ENCODE measurements at regions not wholly inside any gene's neighbourhood (a gene's known extent, or its start where the extent isn't known, plus 50 kb on each side); places are given as distances from the start of the nearest gene placed in this dataset.
"Not testable (repeated sequence)": the region's sequence is repeated elsewhere in the genome, so short reads cannot be mapped to it uniquely, and the experiment has no call there.

- Mint-ChIP-seq H3K4me3 (no peak overlapping the region), H3K4me1 (no peaks in the 10 kb centered on the region), H3K9me3 (peaks cover 20% of the 10 kb centered on the region), H3K36me3 (no peaks in the 10 kb centered on the region), H3K27me3 (no peaks in the 10 kb centered on the region), H3K27ac (no peak overlapping the region)
Observed at GRCh38 chr11:29061452-29061851, 953.3 kb downstream of the METTL15 start.

DNA sequence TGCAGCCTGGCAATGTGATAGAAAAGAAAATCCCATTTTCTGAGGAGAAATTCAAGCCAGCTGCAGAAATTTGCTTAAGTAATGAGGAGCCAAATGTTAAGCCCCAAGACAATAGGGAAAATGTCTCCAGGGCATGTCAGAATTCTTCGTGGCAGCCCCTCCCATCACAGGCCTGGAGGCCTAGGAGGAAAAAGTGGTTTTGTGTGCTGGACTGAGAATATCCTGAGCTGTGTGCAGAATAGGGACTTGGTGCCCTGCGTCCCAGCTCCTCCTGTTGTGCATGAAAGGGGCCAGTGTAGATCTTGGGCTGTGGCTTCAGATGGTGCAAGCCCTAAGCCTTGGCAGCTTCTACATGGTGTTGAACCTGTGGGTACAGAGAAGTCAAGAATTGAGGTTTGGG lies 948.3 kb downstream of the METTL15 start:
- not testable (repeated sequence) for H3K27me3 Mint-ChIP-seq, H3K4me1 Mint-ChIP-seq, H3K36me3 Mint-ChIP-seq, H3K4me3 Mint-ChIP-seq, H3K27ac Mint-ChIP-seq
- H3K9me3 Mint-ChIP-seq: peaks cover 23% of the 10 kb centered on the region

GRCh38 chr11:29051935-29052334 lies 943.7 kb downstream of the METTL15 start:
- no peak overlapping the region for H3K4me3 Mint-ChIP-seq
- peaks cover 8% of the 10 kb centered on the region for H3K9me3 Mint-ChIP-seq
- no peaks in the 10 kb centered on the region for H3K27me3 Mint-ChIP-seq
- H3K27ac Mint-ChIP-seq: no peak overlapping the region
- H3K36me3 Mint-ChIP-seq: no peaks in the 10 kb centered on the region
- H3K4me1 Mint-ChIP-seq: no peaks in the 10 kb centered on the region

- not testable (repeated sequence) for H3K4me3 Mint-ChIP-seq, H3K4me1 Mint-ChIP-seq, H3K27ac Mint-ChIP-seq, H3K9me3 Mint-ChIP-seq, H3K36me3 Mint-ChIP-seq, H3K27me3 Mint-ChIP-seq
Observed at GRCh38 chr11:29050962-29051361, 942.8 kb downstream of the METTL15 start.

DNA sequence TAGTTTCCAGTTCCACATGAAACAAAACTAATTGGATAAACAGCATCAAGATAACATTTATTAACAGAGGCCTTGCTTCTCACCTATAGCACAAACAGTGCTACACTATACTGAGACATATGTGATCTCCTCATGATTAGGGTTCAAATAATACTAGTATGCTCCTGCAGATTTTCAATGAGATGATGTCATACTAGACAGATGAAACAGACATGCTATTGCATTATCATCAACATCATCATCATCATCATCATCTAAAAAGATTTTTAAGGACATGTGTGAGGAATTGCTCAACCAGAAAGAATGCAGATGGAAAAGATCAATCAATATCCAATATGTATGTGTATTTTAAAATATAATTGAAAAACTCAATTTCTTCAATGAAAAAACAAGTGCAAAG lies 932.3 kb downstream of the METTL15 start:
- H3K4me1 Mint-ChIP-seq: no peaks in the 10 kb centered on the region
- H3K4me3 Mint-ChIP-seq: no peak overlapping the region
- H3K27ac Mint-ChIP-seq: no peak overlapping the region
- no peaks in the 10 kb centered on the region for H3K36me3 Mint-ChIP-seq
- peaks cover 6% of the 10 kb centered on the region for H3K9me3 Mint-ChIP-seq
- no peaks in the 10 kb centered on the region for H3K27me3 Mint-ChIP-seq

DNA sequence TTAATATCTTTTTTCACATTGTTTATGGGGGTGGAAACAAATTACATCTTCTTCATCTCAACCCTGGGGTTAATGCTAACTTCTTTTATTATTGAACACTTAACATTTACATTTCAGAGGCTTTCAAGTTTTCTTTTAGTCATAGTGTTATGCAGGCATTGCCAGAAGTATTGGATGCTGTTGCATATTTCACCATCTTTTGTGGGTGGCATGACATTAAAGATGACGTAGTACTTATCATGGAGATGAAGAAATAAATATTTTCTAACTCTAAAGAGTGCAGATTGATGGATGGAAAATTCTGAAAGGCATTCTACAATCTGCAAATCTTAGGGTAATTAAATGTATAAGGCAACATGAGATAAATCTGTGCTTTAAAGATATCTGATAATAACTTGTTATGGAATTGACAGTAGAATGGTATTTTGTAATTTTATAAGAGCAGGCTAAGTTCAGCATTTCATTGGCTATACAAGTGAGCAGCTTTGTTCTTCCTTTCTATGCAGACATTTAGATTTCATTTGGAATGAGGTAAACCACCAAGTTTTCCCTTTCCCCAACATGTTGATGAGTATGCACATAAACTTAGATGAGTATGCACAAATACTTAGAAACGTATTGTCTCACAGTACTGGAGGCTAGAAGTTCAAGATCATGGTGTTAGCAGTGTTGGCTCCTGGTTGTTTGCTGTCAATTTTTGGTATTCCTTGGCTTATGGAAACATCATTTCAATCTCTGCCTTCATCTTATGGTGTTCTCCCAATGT lies 924.4 kb downstream of the METTL15 start:
- H3K27ac Mint-ChIP-seq: no peak overlapping the region
- H3K4me3 Mint-ChIP-seq: no peak overlapping the region
- no peaks in the 10 kb centered on the region for H3K4me1 Mint-ChIP-seq
- H3K27me3 Mint-ChIP-seq: no peaks in the 10 kb centered on the region
- no peaks in the 10 kb centered on the region for H3K36me3 Mint-ChIP-seq
- peaks cover 5% of the 10 kb centered on the region for H3K9me3 Mint-ChIP-seq

GRCh38 chr11:29029452-29029851 lies 921.3 kb downstream of the METTL15 start:
- no peaks in the 10 kb centered on the region for H3K4me1 Mint-ChIP-seq
- no peak overlapping the region for H3K4me3 Mint-ChIP-seq
- no peaks in the 10 kb centered on the region for H3K36me3 Mint-ChIP-seq
- H3K9me3 Mint-ChIP-seq: peaks cover 10% of the 10 kb centered on the region
- no peaks in the 10 kb centered on the region for H3K27me3 Mint-ChIP-seq
- H3K27ac Mint-ChIP-seq: no peak overlapping the region

DNA sequence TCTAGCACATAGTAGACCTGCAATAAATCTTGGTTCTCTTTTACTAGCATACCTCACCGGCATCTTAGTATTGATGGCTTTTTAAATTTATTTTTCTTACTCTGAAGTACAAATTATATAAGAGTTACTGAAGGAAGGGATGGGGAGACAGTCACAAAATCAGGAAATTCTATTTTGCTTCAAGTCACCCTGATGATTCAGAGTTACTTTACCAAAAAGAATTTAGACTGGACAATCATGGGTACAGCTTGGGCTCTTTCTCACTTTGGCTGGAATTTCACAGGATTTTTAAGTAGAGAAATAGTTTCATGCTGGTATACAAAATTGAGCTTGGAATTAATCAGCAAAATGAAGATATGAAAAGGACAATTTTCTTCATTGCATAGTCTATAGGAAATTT lies 919.2 kb downstream of the METTL15 start:
- H3K36me3 Mint-ChIP-seq: no peaks in the 10 kb centered on the region
- H3K27ac Mint-ChIP-seq: no peak overlapping the region
- H3K27me3 Mint-ChIP-seq: no peaks in the 10 kb centered on the region
- H3K9me3 Mint-ChIP-seq: peaks cover 10% of the 10 kb centered on the region
- H3K4me1 Mint-ChIP-seq: no peaks in the 10 kb centered on the region
- H3K4me3 Mint-ChIP-seq: no peak overlapping the region

DNA sequence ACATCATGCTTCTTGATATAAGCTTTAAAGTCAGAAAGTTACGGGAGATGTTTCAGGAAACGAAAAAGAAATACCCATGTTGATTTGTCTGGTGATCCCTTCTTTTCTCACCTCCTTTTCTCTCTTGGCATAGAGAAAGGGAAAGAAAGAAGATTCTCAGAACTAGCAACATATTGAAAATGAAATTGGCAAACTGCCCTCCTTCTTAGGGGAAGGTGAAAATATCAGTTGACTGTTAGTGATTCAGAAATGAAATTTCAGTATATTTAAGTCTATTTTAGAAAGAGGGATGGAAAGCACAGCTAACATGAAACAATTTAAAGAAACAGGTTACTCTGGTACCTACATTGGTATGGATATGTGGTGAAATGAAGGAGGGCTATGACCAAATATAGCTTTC lies 918.1 kb downstream of the METTL15 start:
- no peaks in the 10 kb centered on the region for H3K27me3 Mint-ChIP-seq
- no peak overlapping the region for H3K27ac Mint-ChIP-seq
- peaks cover 16% of the 10 kb centered on the region for H3K9me3 Mint-ChIP-seq

GRCh38 chr11:29025001-29025400 lies 916.8 kb downstream of the METTL15 start:
- Mint-ChIP-seq H3K27me3 (no peaks in the 10 kb centered on the region), H3K4me3 (no peak overlapping the region), H3K36me3 (no peaks in the 10 kb centered on the region), H3K4me1 (no peaks in the 10 kb centered on the region), H3K27ac (no peak overlapping the region), H3K9me3 (peaks cover 10% of the 10 kb centered on the region)

More for the DNA sequence above, 918.1 kb downstream of the METTL15 start:
- Mint-ChIP-seq H3K4me3 (no peak overlapping the region), H3K36me3 (no peaks in the 10 kb centered on the region), H3K4me1 (no peaks in the 10 kb centered on the region)

DNA sequence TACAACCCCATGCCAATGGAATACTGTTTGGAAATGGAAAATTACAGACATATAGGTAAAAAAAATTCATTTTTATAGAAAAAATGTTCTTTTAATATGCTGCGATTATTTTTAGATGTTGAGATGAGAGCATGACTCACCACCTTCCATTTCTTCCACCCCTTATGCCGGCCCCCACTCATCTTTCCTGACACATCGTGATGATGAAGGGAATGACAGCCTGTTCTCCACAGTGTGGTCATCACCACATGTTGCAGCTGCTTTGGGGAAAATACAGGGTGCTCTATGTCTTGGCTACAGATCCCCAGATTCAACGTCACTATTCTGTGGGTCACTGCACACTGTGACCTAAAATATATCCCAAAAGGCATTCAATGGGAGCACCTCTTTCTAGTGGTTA lies 916.2 kb downstream of the METTL15 start:
- Mint-ChIP-seq H3K36me3 (no peaks in the 10 kb centered on the region), H3K4me1 (no peaks in the 10 kb centered on the region), H3K4me3 (no peak overlapping the region), H3K9me3 (peaks cover 10% of the 10 kb centered on the region), H3K27ac (no peak overlapping the region), H3K27me3 (no peaks in the 10 kb centered on the region)

DNA sequence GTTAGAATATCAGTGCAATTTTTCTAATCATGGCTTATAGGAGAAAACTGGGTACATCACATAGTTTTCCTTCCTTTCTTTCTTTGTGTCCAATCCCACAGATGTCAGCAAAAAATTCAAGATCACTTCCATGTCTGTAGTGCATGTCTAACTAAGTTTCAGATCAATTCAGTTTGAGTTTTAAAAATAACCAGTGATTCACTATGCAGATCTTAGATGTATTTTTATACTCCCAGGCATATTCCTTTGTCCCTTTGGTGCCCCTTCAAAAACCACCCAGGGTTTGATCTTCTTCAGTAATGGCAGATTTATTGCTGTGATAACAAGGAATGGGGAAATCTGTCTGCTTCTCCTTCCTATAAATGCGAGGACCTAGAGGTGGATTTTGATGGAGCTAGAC lies 915.6 kb downstream of the METTL15 start:
- Mint-ChIP-seq H3K36me3 (no peaks in the 10 kb centered on the region), H3K4me3 (no peak overlapping the region), H3K27ac (no peak overlapping the region), H3K4me1 (no peaks in the 10 kb centered on the region), H3K27me3 (no peaks in the 10 kb centered on the region), H3K9me3 (peaks cover 10% of the 10 kb centered on the region)

- Mint-ChIP-seq H3K4me3 (no peak overlapping the region), H3K9me3 (peaks cover 10% of the 10 kb centered on the region), H3K36me3 (no peaks in the 10 kb centered on the region), H3K4me1 (no peaks in the 10 kb centered on the region), H3K27me3 (no peaks in the 10 kb centered on the region), H3K27ac (no peak overlapping the region)
Observed at GRCh38 chr11:29022676-29023075, 914.5 kb downstream of the METTL15 start.

- H3K27me3 Mint-ChIP-seq: no peaks in the 10 kb centered on the region
- H3K4me3 Mint-ChIP-seq: no peak overlapping the region
- H3K9me3 Mint-ChIP-seq: peaks cover 7% of the 10 kb centered on the region
- H3K4me1 Mint-ChIP-seq: no peaks in the 10 kb centered on the region
- H3K36me3 Mint-ChIP-seq: no peaks in the 10 kb centered on the region
- H3K27ac Mint-ChIP-seq: no peak overlapping the region
Observed at GRCh38 chr11:29019960-29020683, 911.9 kb downstream of the METTL15 start.

DNA sequence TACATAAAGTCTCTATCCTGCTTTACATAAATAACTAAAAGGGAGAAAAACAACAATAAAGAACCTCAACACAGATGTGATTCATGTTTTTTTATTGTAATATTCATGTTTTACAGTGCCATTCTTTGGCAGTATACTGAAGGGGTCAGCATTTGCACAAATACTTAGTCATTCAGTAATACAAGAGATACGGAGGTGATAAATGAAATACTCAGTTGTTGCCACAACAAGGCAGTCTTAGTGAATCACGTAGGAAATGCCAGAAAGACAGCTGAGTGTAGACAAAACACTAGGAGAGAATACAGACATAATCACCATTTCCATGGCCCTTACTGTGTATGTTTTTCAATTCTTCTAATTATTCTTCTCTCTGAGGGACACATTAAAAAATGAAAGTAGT lies 910.4 kb downstream of the METTL15 start:
- H3K4me3 Mint-ChIP-seq: no peak overlapping the region
- no peaks in the 10 kb centered on the region for H3K4me1 Mint-ChIP-seq
- H3K9me3 Mint-ChIP-seq: peaks cover 10% of the 10 kb centered on the region
- no peak overlapping the region for H3K27ac Mint-ChIP-seq
- H3K36me3 Mint-ChIP-seq: no peaks in the 10 kb centered on the region
- H3K27me3 Mint-ChIP-seq: no peaks in the 10 kb centered on the region

- no peaks in the 10 kb centered on the region for H3K4me1 Mint-ChIP-seq
- H3K9me3 Mint-ChIP-seq: peaks cover 10% of the 10 kb centered on the region
- H3K36me3 Mint-ChIP-seq: no peaks in the 10 kb centered on the region
- no peaks in the 10 kb centered on the region for H3K27me3 Mint-ChIP-seq
- H3K4me3 Mint-ChIP-seq: no peak overlapping the region
- H3K27ac Mint-ChIP-seq: no peak overlapping the region
Observed at GRCh38 chr11:29017941-29018340, 909.8 kb downstream of the METTL15 start.

Data from activated naive CD4-positive, alpha-beta T cell treated with anti-CD3 and anti-CD28 coated beads, Interleukin-2, amount 50 U/mL, for 24 hours (primary cell).